HG03066 (cell line): ENCODE measurements at regions not wholly inside any gene's neighbourhood (a gene's known extent, or its start where the extent isn't known, plus 50 kb on each side); places are given as distances from the start of the nearest gene placed in this dataset.

ENCODE experiments used
- ATAC-seq: cut with Tn5 transposase; IDR thresholded peaks from one replicate; pipeline ENCODE4 v1.9.1; 2021; ENCODE audit warnings: low read depth; ENCODE audit not compliant: unreplicated experiment

GRCh38 chr13:40496035-40496810, 170.2 kb downstream of the FOXO1 start:
- no peak for ATAC-seq

GRCh38 chr13:40498461-40498860, 168.0 kb downstream of the FOXO1 start:
- ATAC-seq, result no peak

GRCh38 chr13:40502236-40502635, 164.2 kb downstream of the FOXO1 start:
- no peak for ATAC-seq

DNA sequence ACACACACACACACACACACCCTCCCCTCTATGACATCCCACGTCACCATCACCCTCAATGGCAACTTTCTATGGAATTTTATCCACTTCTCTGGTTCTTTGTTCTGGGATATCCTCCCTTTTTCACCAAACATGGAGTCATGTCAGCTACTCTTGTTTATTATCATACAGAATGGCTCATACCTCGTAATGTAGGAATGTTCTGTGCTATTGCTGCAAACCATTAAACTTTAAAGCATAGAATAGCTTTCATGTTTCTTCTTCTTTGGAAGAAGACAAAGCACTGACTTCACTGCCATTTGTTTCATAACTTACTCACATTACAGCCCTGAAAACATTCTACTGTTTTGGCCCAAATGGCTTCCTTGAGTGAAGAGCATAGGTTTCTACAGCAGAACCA, 163.4 kb downstream of the FOXO1 start:
- ATAC-seq, result no peak

DNA sequence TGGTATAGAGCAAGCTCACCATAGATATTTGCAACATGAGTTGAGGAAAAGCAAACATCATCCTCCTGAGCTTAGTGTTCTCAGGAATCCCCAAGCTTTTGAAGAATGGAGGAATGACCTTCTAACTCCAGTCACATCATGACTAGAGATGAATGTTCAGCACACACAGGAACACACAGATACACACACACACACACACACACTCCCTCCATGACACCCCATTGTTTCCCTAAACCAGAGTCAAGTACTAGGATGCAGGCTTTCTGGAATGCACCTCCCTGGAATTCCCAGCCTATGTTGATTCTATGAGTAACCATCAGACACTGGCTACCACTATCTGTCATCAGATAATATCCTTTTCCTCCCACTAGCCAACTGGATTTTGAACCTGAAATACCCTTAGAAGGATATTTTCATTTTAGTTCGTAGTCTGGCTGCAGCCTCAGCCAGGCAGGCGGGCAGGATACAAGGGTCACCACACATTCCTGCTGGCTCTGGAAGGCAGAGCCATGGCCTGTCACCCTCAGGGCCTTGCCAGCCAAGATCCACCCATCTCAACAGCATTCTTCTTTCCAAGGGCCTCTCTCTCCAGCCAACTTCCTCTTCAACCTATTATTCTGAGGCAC, 162.4 kb downstream of the FOXO1 start:
- no peak for ATAC-seq

DNA sequence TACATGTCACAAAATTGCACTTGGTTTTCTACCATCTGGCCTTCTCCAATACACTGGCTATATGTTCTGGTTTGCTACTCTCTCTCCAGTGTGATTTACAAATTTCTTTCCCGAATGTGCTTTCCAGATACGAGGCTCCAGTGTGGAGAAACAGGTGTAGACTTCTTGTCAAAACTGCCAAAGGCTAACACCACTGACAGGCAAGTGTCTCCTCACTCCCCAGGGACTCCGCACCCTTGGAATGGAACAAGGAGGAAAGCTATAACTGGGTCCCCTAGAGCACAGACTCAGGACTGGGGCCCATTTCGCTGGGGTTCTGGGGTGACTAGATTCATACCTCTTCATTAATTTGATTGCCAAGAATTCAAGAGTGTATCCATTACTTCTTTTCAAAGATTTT, 161.8 kb downstream of the FOXO1 start:
- ATAC-seq, result no peak

DNA sequence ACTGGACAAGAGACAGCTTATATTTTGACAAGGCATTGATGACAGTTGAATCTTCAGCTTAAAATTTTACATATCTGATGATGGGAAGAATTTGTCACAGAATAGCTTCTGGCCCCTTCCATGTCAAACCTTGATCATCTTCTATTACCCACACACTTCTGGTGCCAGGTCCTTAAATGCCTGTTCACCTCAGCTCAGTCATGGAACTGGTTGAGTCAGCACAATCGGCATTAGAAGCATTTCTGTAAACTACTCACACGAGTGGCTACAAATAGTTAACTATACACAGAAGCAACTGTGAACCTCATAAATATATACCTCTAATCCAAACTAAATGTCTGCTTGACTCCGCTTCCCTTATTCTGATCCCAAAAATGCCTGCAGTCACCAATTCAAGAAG, 161.2 kb downstream of the FOXO1 start:
- ATAC-seq, result no peak
